PC-9 (cell line): ENCODE measurements at regions not wholly inside any gene's neighbourhood (a gene's known extent, or its start where the extent isn't known, plus 50 kb on each side); places are given as distances from the start of the nearest gene placed in this dataset.

Source experiments
- EZH2 ChIP-seq: fragments of 200-600 bp; sonication (generic); IDR thresholded peaks from 2 replicates; pipeline ENCODE4 v1.8.0; 2017; ENCODE audit warnings: antibody characterized with exemption, low read depth
- TF ChIP-seq, protein P1 (sequence below): fragments of 200-600 bp; sonication (generic); conservative IDR thresholded peaks from 2 replicates; pipeline ENCODE4 v1.6.1; 2017; ENCODE audit warnings: mixed run types, antibody characterized with exemption, mild to moderate bottlenecking, moderate library complexity

- TF ChIP-seq, protein P1, sequence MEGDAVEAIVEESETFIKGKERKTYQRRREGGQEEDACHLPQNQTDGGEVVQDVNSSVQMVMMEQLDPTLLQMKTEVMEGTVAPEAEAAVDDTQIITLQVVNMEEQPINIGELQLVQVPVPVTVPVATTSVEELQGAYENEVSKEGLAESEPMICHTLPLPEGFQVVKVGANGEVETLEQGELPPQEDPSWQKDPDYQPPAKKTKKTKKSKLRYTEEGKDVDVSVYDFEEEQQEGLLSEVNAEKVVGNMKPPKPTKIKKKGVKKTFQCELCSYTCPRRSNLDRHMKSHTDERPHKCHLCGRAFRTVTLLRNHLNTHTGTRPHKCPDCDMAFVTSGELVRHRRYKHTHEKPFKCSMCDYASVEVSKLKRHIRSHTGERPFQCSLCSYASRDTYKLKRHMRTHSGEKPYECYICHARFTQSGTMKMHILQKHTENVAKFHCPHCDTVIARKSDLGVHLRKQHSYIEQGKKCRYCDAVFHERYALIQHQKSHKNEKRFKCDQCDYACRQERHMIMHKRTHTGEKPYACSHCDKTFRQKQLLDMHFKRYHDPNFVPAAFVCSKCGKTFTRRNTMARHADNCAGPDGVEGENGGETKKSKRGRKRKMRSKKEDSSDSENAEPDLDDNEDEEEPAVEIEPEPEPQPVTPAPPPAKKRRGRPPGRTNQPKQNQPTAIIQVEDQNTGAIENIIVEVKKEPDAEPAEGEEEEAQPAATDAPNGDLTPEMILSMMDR = no peak
- no peak for TF ChIP-seq EZH2
Observed at GRCh38 chr13:38570706-38571105, 116.2 kb upstream of the FREM2 start.
